ENCODE measurements at regions not wholly inside any gene's neighbourhood (a gene's known extent, or its start where the extent isn't known, plus 50 kb on each side); places are given as distances from the start of the nearest gene placed in this dataset.

DNA sequence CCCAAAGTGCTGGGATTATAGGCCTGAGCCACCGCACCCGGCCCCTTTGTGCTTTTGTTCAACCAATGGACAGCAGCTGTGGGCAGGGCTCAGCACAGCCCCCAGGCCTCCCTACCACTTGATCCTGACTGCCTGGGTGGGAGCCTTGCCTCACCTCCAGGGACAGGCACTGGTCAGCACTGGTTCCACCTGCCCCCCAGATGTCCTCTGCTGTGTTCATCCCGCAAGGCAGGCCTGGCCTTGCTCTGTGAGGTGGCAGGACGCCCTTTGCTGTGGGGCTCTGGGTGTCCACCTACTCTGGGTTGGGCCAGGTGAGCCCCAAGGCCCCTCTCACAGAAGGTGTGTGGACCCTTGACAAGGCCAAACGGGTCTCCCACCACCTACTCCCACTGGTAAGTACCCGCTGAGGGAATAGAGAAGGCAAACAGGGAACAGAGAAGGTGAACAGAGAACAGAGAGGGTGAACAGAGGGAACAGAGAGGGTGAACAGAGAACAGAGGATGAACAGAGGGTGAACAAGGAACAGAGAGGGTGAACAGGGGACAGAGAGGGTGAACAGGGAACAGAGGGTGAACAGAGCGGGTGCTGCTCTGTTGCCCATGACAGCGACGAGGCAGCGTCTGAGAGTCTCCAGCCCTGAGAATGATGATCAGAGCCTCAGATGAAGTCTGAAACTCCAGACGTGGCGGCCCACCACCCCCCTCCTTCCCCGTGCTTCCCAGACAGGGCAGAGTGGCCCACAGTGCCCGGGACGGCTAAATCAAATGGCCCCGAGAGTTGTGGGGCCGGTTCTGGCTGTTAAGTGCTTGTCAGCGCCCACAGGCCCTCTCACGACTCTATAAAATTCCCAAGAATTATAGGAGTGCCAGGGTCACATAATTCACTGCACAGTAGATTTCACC lies 55.0 kb upstream of the NKX1-1 start:
- no peak for DNase-seq (ENCODE audit: low spot score)
- in situ Hi-C loops (cut with HindIII; ENCODE audit: low sequenced_read_pairs): no loop called here

DNA sequence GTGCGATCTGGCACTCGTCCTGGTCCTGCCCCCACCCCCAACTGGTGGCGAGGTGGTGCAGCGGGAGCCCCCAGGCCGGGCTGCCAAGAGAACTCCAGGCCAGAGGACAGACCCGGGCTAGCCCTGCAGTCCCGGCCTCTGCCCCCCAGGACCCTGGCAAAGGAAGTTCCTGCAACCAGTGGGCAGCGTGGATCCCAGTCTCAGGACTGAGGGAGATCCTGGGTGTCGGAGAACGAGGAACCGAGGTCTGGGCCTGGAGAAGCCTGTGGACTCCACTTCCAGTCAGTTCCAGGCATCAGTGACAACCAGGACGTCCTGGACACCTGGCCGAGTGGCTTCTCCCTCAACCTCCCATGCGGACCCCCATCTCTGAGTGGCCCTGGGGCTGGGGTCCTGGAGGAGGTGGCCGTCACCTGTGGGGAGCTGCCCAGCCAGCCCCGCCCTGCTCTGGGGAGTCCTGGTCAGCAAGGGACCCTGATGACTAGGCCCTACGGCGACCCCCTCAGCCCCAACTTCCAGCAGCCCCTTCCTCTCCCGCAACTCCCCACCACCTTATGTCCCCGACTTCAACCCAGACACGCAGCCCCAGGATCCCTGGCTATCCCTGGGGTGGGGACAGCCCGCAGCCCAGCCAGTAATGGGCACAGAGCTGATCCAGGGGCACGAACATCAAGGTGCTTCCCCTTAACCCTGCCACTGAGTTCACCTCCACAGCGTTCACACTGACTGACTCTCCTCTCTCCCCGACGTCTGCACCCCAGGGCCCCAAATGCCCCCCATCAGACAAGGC lies 53.7 kb upstream of the NKX1-1 start:
- in situ Hi-C loops (cut with HindIII; ENCODE audit: low sequenced_read_pairs): no loop called here
- DNase-seq (ENCODE audit: low spot score): no peak

- no peak for DNase-seq (ENCODE audit: low spot score)
- in situ Hi-C loops (cut with HindIII; ENCODE audit: low sequenced_read_pairs): no loop called here
Observed at GRCh38 chr4:1459081-1459721, 53.0 kb upstream of the NKX1-1 start.

DNA sequence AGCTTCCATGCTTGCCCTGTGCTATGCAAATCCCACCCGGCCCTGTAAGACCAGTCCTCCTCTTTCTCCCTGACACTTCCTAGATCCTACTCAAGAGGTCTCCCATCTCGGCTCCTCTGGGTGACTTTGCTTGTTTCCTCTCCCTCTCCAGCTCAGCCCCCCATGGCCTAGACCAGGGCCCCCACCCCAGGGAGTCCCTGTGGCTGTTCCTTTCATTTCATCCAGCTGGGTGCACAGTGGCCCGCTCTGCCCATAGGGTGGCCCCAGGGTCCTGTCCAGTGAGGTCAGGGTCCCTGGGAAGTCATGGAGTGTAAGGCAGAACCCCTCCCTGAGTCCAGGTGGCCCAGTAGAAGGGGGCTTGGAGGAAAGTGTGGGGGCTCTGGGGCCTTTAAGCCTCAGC lies 52.3 kb upstream of the NKX1-1 start:
- no peak for DNase-seq (ENCODE audit: low spot score)
- in situ Hi-C loops (cut with HindIII; ENCODE audit: low sequenced_read_pairs): no loop called here
